Neural crest cell (in vitro differentiated cells): ENCODE measurements at regions not wholly inside any gene's neighbourhood (a gene's known extent, or its start where the extent isn't known, plus 50 kb on each side); places are given as distances from the start of the nearest gene placed in this dataset.

Experiments
- DNase-seq: peaks from one replicate; pipeline ENCODE4 v3.0.0; 2021; ENCODE audit warnings: low read depth, mixed read lengths, low spot score
- H3K27ac Mint-ChIP-seq: one replicate; pipeline ENCODE4 v1.8.0; 2021; ENCODE audit warnings: mild to moderate bottlenecking, mixed read lengths; ENCODE audit not compliant: unreplicated experiment
- H3K27me3 Mint-ChIP-seq: 2 replicates; pipeline ENCODE4 v1.8.0; 2021; ENCODE audit warnings: low read depth, mild to moderate bottlenecking, mixed read lengths
- H3K36me3 Mint-ChIP-seq: 2 replicates; pipeline ENCODE4 v1.8.0; 2021; ENCODE audit warnings: low read depth, mild to moderate bottlenecking, mixed read lengths
- H3K4me1 Mint-ChIP-seq: 2 replicates; pipeline ENCODE4 v1.8.0; 2021; ENCODE audit warnings: mixed read lengths
- H3K4me3 Mint-ChIP-seq: one replicate; pipeline ENCODE4 v1.8.0; 2021; ENCODE audit warnings: mild to moderate bottlenecking, mixed read lengths
- H3K9me3 Mint-ChIP-seq: 2 replicates; pipeline ENCODE4 v1.8.0; 2021; ENCODE audit warnings: mixed read lengths
- TF ChIP-seq, protein P1 (sequence below): fragments of 200-600 bp; sonication (generic); conservative IDR thresholded peaks from 2 replicates; pipeline ENCODE4 v1.5.0; 2021; ENCODE audit warnings: antibody characterized with exemption, mild to moderate bottlenecking

- no peak overlapping the region for H3K4me3 Mint-ChIP-seq
- H3K27ac Mint-ChIP-seq = no peak overlapping the region
- peaks cover 11% of the 10 kb centered on the region for H3K4me1 Mint-ChIP-seq
- no peaks in the 10 kb centered on the region for H3K36me3 Mint-ChIP-seq
- H3K9me3 Mint-ChIP-seq = no peaks in the 10 kb centered on the region
- TF ChIP-seq, protein P1, sequence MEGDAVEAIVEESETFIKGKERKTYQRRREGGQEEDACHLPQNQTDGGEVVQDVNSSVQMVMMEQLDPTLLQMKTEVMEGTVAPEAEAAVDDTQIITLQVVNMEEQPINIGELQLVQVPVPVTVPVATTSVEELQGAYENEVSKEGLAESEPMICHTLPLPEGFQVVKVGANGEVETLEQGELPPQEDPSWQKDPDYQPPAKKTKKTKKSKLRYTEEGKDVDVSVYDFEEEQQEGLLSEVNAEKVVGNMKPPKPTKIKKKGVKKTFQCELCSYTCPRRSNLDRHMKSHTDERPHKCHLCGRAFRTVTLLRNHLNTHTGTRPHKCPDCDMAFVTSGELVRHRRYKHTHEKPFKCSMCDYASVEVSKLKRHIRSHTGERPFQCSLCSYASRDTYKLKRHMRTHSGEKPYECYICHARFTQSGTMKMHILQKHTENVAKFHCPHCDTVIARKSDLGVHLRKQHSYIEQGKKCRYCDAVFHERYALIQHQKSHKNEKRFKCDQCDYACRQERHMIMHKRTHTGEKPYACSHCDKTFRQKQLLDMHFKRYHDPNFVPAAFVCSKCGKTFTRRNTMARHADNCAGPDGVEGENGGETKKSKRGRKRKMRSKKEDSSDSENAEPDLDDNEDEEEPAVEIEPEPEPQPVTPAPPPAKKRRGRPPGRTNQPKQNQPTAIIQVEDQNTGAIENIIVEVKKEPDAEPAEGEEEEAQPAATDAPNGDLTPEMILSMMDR = no peak
- H3K27me3 Mint-ChIP-seq = no peaks in the 10 kb centered on the region
- no peak for DNase-seq
Measured at GRCh38 chr18:70621710-70622109, 332.9 kb downstream of the SOCS6 start.

DNA sequence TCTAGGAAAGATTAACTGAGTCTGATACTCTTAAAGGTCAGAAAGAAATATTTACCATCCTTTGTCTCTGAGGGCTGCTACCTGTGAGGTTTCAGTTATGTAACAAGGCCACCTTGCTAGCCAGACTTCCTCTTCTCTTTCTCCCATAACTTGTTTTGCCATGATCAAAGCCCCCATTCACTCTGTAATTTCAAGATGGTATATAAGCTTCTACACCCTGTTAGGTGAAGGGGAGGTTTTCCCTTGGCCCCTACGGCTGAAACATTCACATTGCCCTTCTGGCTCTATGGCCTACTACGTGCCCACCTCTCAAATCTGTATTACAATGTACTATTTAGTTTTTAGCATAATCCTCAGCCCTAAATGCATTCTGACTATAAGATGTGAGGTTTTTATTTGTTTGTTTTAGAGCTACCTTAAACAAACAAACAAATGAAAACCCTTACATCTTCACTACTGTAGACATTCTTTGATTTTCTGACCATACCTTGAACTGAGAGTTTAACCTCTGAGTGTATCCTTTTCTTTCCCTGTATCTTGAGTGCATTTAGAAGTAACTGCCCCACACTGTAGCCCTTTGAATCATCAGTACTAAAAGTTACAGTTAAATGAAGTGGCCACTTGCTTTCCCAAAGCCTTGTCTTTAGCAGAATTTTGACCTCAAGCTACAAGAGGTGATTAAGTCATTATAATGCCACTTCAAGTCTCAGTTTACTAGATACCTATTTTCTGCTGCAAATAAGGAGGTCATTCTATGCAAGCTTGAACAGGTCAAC is 332.2 kb downstream of the SOCS6 start:
- Mint-ChIP-seq H3K27me3 (no peaks in the 10 kb centered on the region), H3K9me3 (no peaks in the 10 kb centered on the region), H3K36me3 (no peaks in the 10 kb centered on the region), H3K4me3 (no peak overlapping the region), H3K4me1 (peaks cover 11% of the 10 kb centered on the region), H3K27ac (no peak overlapping the region)
- TF ChIP-seq, protein P1 = no peak
- DNase-seq = no peak

GRCh38 chr18:70617020-70617763 is 328.3 kb downstream of the SOCS6 start:
- H3K36me3 Mint-ChIP-seq = no peaks in the 10 kb centered on the region
- TF ChIP-seq, protein P1 = no peak
- peaks cover 11% of the 10 kb centered on the region for H3K4me1 Mint-ChIP-seq
- no peak overlapping the region for H3K27ac Mint-ChIP-seq
- no peaks in the 10 kb centered on the region for H3K27me3 Mint-ChIP-seq
- H3K9me3 Mint-ChIP-seq = peaks cover 6% of the 10 kb centered on the region
- H3K4me3 Mint-ChIP-seq = no peak overlapping the region
- no peak for DNase-seq

- Mint-ChIP-seq H3K36me3 (no peaks in the 10 kb centered on the region), H3K4me1 (peaks cover 13% of the 10 kb centered on the region), H3K4me3 (no peak overlapping the region), H3K9me3 (peaks cover 5% of the 10 kb centered on the region), H3K27ac (no peak overlapping the region), H3K27me3 (peaks cover 8% of the 10 kb centered on the region)
- TF ChIP-seq, protein P1 = no peak
- no peak for DNase-seq
Measured at GRCh38 chr18:70600225-70600925, 311.5 kb downstream of the SOCS6 start.

- DNase-seq = no peak
- peaks cover 8% of the 10 kb centered on the region for H3K27me3 Mint-ChIP-seq
- no peaks in the 10 kb centered on the region for H3K9me3 Mint-ChIP-seq
- no peak overlapping the region for H3K27ac Mint-ChIP-seq
- H3K36me3 Mint-ChIP-seq = no peaks in the 10 kb centered on the region
- H3K4me3 Mint-ChIP-seq = no peak overlapping the region
- TF ChIP-seq, protein P1 = no peak
- H3K4me1 Mint-ChIP-seq = peaks cover 5% of the 10 kb centered on the region
Measured at GRCh38 chr18:70598406-70598805, 309.6 kb downstream of the SOCS6 start.
